HCT116 (cell line): ENCODE measurements at regions not wholly inside any gene's neighbourhood (a gene's known extent, or its start where the extent isn't known, plus 50 kb on each side); places are given as distances from the start of the nearest gene placed in this dataset.

Experiments used
- CTCF ChIP-seq, 3 experiments: fragments of 200-600 bp in 1 of 3; sonication (generic) in 1 of 3; IDR thresholded peaks in 2 of 3; conservative IDR thresholded peaks in 1 of 3; 2 replicates each; pipeline ENCODE4 v1.5.1; 2012 to 2017; ENCODE audit warnings: low read depth in 2 of 3, low read length in 2 of 3, antibody characterized with exemption in 1 of 3, borderline replicate concordance in 1 of 3, control low read depth in 1 of 3, mild to moderate bottlenecking in 1 of 3, mixed read lengths in 1 of 3, mixed run types in 1 of 3, moderate library complexity in 1 of 3; ENCODE audit not compliant: insufficient read depth in 1 of 3
- POLR2A ChIP-seq: IDR thresholded peaks from 2 replicates; pipeline ENCODE4 v1.7.0; 2011; ENCODE audit warnings: borderline replicate concordance; ENCODE audit not compliant: insufficient read depth, insufficient read length; ENCODE audit errors: extremely low read depth
- RAD21 ChIP-seq: IDR thresholded peaks from 2 replicates; pipeline ENCODE4 v1.6.1; 2012; ENCODE audit warnings: low read depth, mild to moderate bottlenecking

GRCh38 chr22:27312966-27313855 lies 488.3 kb downstream of the MN1 start:
- TF ChIP-seq POLR2A (no peak), CTCF (IDR thresholded peaks at IDR 0.05 in 2 of 3, conservative IDR thresholded peaks at IDR 0.05 in 1 of 3; ENCODE audit: borderline replicate concordance in 1 of 3, insufficient read depth in 1 of 3, low read depth in 2 of 3, low read length in 2 of 3) (no peak), RAD21 (no peak)
